PC-3 (cell line): ENCODE measurements at regions not wholly inside any gene's neighbourhood (a gene's known extent, or its start where the extent isn't known, plus 50 kb on each side); places are given as distances from the start of the nearest gene placed in this dataset.

Source experiments
- ATAC-seq: fragments of 200-7000 bp; cut with Tn5 transposase; 2 replicates; pipeline ENCODE4 v1.9.1; 2020; ENCODE audit warnings: mild to moderate bottlenecking, moderate library complexity
- BruUV-seq: library from RNA; stranded (reverse); fragments of 400-500 nt; replicated peaks from 2 replicates; lab custom pipeline; 2021; lab: Mats Ljungman, UMichigan
- CTCF ChIA-PET: fragments of 300-600 bp; sonication (Branson Sonifier 250); formaldehyde crosslinking; loops from one replicate; lab custom pipeline; 2022; ENCODE audit warnings: antibody characterized with exemption; lab: Charles Lee
- POLR2A ChIA-PET: fragments of 300-600 bp; sonication (Branson Sonifier 250); formaldehyde crosslinking; loops from one replicate; lab custom pipeline; 2022; ENCODE audit warnings: antibody characterized with exemption; ENCODE audit not compliant: unreplicated experiment; lab: Charles Lee
- DNase-seq: peaks from one replicate; pipeline ENCODE4 v3.0.0-alpha.2; 2015
- H2AFZ ChIP-seq: fragments of 300-600 bp; sonication (generic); 2 replicates; pipeline ENCODE4 v1.6.0; 2016; ENCODE audit warnings: antibody characterized with exemption, low read length
- H3F3A ChIP-seq: fragments of 300-600 bp; sonication (generic); one replicate; pipeline ENCODE4 v1.6.0; 2017; ENCODE audit warnings: antibody characterized with exemption, low read length, control low read depth, mild to moderate bottlenecking; ENCODE audit not compliant: unreplicated experiment
- H3K27ac ChIP-seq: fragments of 300-600 bp; sonication (generic); 2 replicates; pipeline ENCODE4 v1.5.1; 2016; ENCODE audit warnings: mild to moderate bottlenecking, low read length
- H3K27me3 ChIP-seq: fragments of 300-600 bp; sonication (generic); 2 replicates; pipeline ENCODE4 v1.6.1; 2016; ENCODE audit warnings: low read length, mixed read lengths
- H3K36me3 ChIP-seq: fragments of 300-600 bp; sonication (generic); 2 replicates; pipeline ENCODE4 v1.6.1; 2016; ENCODE audit warnings: low read depth, mixed run types, low read length, mixed read lengths
- H3K4me1 ChIP-seq: fragments of 300-600 bp; sonication (generic); 2 replicates; pipeline ENCODE4 v1.5.1; 2016; ENCODE audit warnings: low read length; ENCODE audit not compliant: insufficient read depth
- H3K4me2 ChIP-seq: fragments of 300-600 bp; sonication (generic); 2 replicates; pipeline ENCODE4 v1.6.0; 2016; ENCODE audit warnings: low read length
- H3K4me3 ChIP-seq: fragments of 300-600 bp; sonication (generic); 2 replicates; pipeline ENCODE4 v1.5.1; 2016; ENCODE audit warnings: mild to moderate bottlenecking, low read length, mixed read lengths
- H3K79me2 ChIP-seq: fragments of 300-600 bp; sonication (generic); 2 replicates; pipeline ENCODE4 v1.6.1; 2017; ENCODE audit warnings: low read length, mixed read lengths
- H3K9ac ChIP-seq: fragments of 300-600 bp; sonication (generic); 2 replicates; pipeline ENCODE4 v1.6.0; 2016; ENCODE audit warnings: mild to moderate bottlenecking, low read length
- H3K9me2 ChIP-seq: fragments of 300-600 bp; sonication (generic); replicated peaks from 2 replicates; pipeline ENCODE4 v1.6.1; 2016; ENCODE audit warnings: mixed run types, low read length, mixed read lengths
- H3K9me3 ChIP-seq: fragments of 300-600 bp; sonication (generic); 2 replicates; pipeline ENCODE4 v1.6.1; 2016; ENCODE audit warnings: low read length, mixed read lengths
- H4K20me1 ChIP-seq: fragments of 300-600 bp; sonication (generic); 2 replicates; pipeline ENCODE4 v1.6.1; 2016; ENCODE audit warnings: low read length, mixed read lengths
- EZH2 ChIP-seq: fragments of 300-600 bp; sonication (generic); IDR thresholded peaks from one replicate; pipeline ENCODE4 v1.6.1; 2017; ENCODE audit warnings: antibody characterized with exemption, mild to moderate bottlenecking, low read length; ENCODE audit not compliant: unreplicated experiment
- EZH2phosphoT487 ChIP-seq: fragments of 300-600 bp; sonication (generic); IDR thresholded peaks from 2 replicates; pipeline ENCODE4 v1.6.1; 2018; ENCODE audit warnings: mild to moderate bottlenecking, antibody characterized with exemption, low read length, borderline replicate concordance
- intact Hi-C: fragments of 100-400 bp; cut with micrococcal nuclease; formaldehyde crosslinking; loops from 2 replicates; pipeline ENCODE4 v1.9.0; 2023
- TF ChIP-seq, protein P1 (sequence below): fragments of 300-600 bp; sonication (generic); conservative IDR thresholded peaks from 2 replicates; pipeline ENCODE4 v1.5.1; 2017; ENCODE audit warnings: antibody characterized with exemption, low read depth, mild to moderate bottlenecking, low read length

DNA sequence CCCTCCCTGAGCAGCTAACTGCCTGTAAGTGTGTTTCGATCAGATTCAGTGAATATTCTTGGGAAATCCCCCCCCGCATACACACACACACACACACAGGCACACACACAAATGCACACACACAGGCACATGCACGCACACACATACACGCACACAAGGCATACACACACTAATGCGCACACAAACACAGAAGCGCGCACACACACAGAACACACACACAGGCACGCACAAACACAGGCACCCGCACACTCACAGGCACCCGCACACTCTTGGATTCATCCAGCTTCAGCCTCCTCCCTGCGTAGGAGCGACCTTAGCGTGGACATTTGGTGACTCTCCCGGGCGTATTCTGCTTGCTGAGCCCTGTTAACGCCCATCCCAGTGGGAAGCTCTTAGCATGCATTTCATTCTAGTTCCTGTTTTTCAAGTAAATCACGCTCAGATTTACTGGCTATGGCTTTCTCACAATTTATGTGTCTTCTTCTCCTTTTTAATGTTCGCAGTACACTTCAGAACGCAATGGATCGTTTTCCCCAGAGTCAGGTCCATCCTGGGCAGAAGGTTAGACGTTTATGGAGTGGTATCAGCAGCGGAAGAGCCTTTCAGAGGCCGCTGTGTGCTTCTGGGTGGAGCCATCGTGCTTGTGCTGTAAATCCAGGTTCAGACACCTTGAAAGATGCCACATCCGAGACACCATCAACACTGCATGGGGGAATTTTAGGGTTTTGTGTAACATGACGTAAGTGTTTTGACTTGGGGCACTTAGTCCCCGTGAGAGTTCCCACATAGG, 656.6 kb downstream of the GALR1 start:
- intact Hi-C loops: no loop called here
- TF ChIP-seq, protein P1, sequence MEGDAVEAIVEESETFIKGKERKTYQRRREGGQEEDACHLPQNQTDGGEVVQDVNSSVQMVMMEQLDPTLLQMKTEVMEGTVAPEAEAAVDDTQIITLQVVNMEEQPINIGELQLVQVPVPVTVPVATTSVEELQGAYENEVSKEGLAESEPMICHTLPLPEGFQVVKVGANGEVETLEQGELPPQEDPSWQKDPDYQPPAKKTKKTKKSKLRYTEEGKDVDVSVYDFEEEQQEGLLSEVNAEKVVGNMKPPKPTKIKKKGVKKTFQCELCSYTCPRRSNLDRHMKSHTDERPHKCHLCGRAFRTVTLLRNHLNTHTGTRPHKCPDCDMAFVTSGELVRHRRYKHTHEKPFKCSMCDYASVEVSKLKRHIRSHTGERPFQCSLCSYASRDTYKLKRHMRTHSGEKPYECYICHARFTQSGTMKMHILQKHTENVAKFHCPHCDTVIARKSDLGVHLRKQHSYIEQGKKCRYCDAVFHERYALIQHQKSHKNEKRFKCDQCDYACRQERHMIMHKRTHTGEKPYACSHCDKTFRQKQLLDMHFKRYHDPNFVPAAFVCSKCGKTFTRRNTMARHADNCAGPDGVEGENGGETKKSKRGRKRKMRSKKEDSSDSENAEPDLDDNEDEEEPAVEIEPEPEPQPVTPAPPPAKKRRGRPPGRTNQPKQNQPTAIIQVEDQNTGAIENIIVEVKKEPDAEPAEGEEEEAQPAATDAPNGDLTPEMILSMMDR: no peak
- no peak for TF ChIP-seq EZH2phosphoT487
- no peak for TF ChIP-seq EZH2
- H3K4me1 ChIP-seq: no peaks in the 10 kb centered on the region
- H3K9me2 ChIP-seq: no peaks in the 10 kb centered on the region
- no peak overlapping the region for H3K9ac ChIP-seq
- no peaks in the 10 kb centered on the region for H3K9me3 ChIP-seq
- CTCF ChIA-PET: no interaction called here
- H3K36me3 ChIP-seq: no peaks in the 10 kb centered on the region
- no peaks in the 10 kb centered on the region for H3K79me2 ChIP-seq
- H3K27me3 ChIP-seq: peaks cover 66% of the 10 kb centered on the region
- H2AFZ ChIP-seq: no peak overlapping the region
- no peak overlapping the region for H3K4me3 ChIP-seq
- POLR2A ChIA-PET: no interaction called here
- DNase-seq: no peak
- ATAC-seq: no peak
- H3K4me2 ChIP-seq: no peak overlapping the region
- BruUV-seq: no TSS peak
- no peaks in the 10 kb centered on the region for H4K20me1 ChIP-seq
- H3F3A ChIP-seq: no peaks in the 10 kb centered on the region
- no peak overlapping the region for H3K27ac ChIP-seq

DNA sequence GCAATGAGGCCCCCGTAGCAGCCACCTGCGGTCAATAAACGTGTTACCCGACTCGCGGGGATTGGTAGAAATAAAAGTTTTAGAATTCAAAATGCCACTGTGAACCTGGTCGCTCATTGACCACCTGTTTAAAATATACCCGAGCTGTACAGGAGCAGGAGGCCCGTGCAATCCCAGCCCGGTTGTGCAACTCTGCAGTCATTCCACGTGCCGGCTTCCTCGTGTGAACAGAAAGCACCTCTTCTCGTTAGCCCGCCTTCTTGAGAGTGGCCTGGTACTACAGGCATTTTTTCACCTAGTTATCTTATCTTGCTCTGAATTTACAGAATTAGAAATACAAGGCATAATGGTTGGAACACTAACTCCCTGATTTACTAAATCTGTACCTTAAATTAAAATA, 660.7 kb downstream of the GALR1 start:
- Histone ChIP-seq H3K36me3 (no peaks in the 10 kb centered on the region), H3K9ac (no peak overlapping the region), H3K27me3 (peaks cover 85% of the 10 kb centered on the region), H2AFZ (no peak overlapping the region), H3K4me2 (no peak overlapping the region), H4K20me1 (no peaks in the 10 kb centered on the region), H3K27ac (no peak overlapping the region), H3K4me1 (no peaks in the 10 kb centered on the region), H3K9me3 (no peaks in the 10 kb centered on the region), H3F3A (no peaks in the 10 kb centered on the region), H3K79me2 (no peaks in the 10 kb centered on the region), H3K9me2 (no peaks in the 10 kb centered on the region), H3K4me3 (no peak overlapping the region)
- CTCF ChIA-PET: no interaction called here
- BruUV-seq: no TSS peak
- ATAC-seq (no peak), DNase-seq (no peak)
- intact Hi-C loops: no loop called here
- POLR2A ChIA-PET: no interaction called here
- TF ChIP-seq EZH2phosphoT487: no peak
- TF ChIP-seq EZH2: no peak
- TF ChIP-seq, protein P1: no peak

DNA sequence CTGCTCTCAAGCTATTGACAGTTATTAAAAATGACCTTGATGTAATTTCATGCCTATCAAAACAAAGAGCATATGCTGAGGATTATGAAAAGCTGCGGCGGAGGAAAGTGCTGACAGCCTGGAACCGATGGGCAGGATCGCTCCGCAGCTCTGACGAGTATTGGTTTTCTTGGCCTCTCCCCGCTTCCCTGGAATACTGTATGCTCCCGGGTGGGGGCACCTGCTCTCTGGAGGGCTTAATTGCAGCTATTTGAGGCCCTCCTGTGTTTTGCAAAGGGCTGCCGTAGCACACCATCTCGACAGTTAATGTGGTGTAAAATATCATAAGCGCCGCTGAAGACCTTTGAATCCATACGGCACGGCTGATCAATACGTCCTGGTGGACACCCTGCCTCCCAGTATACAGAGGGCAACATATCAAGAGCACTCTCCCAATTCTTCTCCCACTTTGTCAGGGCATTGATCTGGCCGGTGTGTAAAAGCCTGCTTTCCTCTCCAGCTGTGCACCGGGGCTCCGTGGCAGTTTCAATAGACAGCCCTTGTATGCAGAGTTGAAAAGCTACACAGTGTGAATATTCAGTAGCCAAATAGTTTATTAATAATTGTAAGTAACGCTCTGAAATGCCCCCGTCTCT, 662.4 kb downstream of the GALR1 start:
- DNase-seq (no peak), ATAC-seq (no peak)
- ChIA-PET POLR2A (no interaction called here), CTCF (no interaction called here)
- no peaks in the 10 kb centered on the region for H3K36me3 ChIP-seq
- H3K4me1 ChIP-seq: no peaks in the 10 kb centered on the region
- no peak overlapping the region for H3K27ac ChIP-seq
- no peak for TF ChIP-seq EZH2
- TF ChIP-seq, protein P1: no peak
- TF ChIP-seq EZH2phosphoT487: no peak
- no peak overlapping the region for H3K4me2 ChIP-seq
- H3K4me3 ChIP-seq: no peak overlapping the region
- H3K9me2 ChIP-seq: no peaks in the 10 kb centered on the region
- no peaks in the 10 kb centered on the region for H3K79me2 ChIP-seq
- no TSS peak for BruUV-seq
- H3F3A ChIP-seq: no peaks in the 10 kb centered on the region
- intact Hi-C loops: no loop called here
- H4K20me1 ChIP-seq: no peaks in the 10 kb centered on the region
- H3K9ac ChIP-seq: no peak overlapping the region
- peaks cover 70% of the 10 kb centered on the region for H3K27me3 ChIP-seq
- no peaks in the 10 kb centered on the region for H3K9me3 ChIP-seq
- H2AFZ ChIP-seq: no peak overlapping the region
